ENCODE measurements at regions not wholly inside any gene's neighbourhood (a gene's known extent, or its start where the extent isn't known, plus 50 kb on each side); places are given as distances from the start of the nearest gene placed in this dataset.
"Not testable (repeated sequence)": the region's sequence is repeated elsewhere in the genome, so short reads cannot be mapped to it uniquely, and the experiment has no call there.

DNA sequence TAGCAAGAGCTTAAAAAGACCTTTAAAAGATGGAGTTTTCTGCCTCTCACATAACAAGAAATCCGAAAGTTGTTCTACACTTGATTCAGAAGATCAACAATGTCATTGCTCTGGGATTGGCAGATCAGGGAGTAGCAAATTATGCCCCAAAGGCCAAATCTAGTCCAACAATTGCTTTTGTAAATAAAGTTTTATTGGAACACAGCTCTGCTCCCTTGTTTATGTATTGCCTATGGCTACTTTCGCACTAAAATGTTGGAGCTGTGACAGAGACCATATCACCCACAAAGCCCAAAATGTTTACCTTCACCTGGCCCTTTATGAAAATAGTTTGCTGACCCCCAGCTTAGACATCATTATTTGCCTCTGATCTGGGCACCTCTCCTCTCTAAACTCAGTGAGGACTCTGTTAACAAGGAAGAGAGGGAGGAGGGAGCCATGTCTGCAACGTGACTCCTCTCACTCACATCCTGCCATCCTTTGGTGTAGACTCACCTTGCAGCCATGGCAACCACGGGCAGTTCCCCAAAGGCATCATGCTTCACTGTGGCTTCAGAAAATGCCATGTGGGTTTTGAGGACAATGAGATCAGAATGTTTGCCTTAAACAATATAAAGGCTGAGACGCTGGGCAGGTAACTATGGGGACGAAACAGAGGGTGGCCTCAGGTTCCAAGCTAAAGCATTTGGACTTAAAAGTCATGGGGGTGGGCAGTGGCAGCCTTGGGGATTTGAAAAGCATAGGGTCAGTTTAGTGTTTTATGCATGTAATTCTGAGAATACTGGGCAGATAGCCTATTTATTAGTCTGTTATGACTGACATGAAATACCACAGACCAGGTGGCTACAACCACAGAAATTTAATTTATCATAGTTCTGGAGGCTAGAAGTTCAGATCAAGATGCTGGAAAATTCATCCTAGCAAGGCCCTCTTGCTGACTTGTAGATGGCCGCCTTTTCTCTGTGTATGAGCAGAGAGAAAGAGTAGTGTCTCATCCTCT is 149.7 kb upstream of the TNFAIP3 start:
- DNase-seq, result peak; percentile 40 to 48

DNA sequence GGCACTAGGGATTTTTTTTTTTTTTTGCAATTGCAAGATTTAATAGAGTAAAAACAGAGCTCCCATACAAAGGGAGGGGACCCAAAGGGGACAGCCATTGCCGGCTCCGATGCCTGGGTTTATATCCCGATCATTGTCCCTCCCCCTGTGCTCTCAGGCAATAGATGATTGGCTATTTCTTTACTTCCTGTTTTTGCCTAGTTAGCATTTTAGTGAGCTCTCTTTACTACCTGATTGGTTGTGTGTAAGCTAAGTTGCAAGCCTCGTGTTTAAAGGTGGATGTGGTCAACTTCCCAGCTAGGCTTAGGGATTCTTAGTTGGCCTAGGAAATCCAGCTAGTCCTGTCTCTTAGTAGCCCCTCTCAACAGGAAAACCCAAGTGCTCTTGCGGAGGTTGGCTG is 148.2 kb upstream of the TNFAIP3 start:
- DNase-seq, result not testable (repeated sequence)

DNA sequence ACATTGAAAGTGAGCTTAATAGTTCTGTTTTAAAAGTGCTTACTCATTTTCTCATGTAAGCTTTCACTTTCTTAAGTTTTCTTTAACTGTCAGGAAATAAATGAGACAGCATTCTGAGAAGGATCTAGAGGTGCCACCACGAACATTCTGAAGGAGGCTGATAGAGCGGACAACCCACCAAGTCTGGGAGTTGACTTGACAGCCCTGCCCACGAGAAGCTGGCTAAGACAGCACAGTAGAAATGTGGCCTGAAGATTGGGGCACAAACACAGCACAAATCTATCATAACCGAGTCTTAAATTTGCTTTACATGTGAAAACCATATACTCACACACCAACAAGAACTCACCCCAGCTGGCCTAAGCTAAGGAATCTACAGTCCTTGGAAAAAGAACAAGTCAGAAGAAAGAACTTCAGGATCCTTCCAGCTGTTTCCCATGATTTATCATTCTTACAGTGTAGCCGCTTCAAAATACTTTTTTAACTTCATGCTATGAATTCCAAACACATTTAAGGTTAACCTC is 144.2 kb upstream of the TNFAIP3 start:
- no peak for DNase-seq

DNA sequence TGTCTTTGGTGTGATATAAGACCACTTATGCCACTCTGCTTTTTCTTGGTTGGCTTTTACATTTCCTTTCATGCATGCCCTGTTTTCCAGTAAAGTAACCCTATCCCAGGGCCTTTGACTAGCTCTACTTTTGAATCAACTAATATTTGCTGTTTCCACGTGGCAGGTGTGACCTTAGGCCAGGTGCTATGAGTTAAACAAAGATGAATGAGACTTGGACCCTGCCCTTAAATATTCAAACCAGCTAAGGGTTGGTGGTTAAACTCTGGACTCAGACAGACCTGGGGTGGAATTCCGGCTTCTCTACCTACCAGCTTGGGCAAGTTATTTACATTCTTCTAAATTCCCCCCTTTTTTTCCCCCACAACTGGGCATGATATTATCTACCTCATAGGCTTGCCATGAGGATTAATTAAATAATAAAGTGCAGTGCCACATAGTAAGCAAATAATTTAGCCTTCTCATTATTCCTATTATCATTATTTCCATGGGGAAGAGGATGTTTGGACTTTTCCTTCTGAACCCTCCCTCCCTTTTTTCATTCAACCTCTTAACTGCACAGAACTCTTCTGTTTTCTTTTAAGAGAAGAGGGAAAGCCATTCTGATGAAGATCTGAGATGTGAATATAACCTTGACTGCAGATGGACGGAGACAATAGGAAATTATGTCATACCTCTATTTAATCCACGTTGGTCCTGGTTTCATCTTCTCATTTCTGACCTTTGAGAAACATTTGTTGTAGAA is 143.6 kb upstream of the TNFAIP3 start:
- no peak for DNase-seq

DNA sequence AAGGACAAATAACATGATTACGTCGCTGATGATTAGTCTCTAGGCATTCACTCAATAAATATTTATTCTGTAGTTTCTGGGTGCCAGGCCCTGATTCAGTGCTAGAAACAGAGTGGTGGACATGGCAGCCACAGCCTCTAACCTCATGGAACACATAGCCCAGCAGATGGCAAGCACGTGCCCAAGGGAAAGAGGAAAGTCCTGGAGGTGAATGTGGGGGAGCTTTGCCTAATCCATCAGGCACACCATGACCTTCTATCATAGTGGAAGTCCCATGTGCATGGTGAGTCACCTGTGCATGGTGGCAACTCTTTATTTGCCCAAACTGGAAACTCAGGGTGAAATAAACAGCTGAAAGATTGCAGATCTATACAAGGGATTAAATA is 143.0 kb upstream of the TNFAIP3 start:
- DNase-seq, result no peak

DNA sequence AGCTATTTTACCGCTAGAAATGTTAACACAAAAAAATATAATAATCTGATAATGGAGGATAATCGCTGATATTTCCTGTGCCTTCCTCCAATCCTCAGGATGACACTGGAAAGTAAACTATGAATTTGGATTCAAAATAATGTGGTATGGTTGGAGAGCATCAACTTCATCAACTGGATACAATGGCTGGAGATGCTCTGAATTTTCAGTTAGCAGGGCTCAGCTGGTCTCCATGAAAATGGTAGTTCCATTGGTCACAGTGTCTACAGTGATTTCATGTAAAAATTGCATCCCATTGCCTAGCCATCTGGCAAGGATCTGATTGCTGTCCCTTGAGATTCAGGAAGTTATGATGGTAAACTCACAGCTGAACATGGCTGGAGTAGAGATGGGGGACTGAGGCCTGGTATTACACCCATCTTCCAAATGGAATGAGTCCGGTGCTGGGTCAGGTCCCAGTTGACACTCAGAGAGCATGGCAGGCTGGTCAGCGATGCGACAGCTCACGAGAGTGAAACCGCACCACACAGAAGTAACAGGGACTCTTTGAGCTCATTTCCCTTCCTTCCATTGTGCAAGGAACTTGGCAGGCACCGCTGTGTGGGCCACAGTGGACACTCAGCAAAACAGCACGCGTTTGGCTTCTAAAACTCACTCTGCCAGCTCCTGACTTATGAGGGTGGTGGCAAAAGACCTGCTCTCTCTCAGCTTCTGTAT is 142.4 kb upstream of the TNFAIP3 start:
- no peak for DNase-seq

DNA sequence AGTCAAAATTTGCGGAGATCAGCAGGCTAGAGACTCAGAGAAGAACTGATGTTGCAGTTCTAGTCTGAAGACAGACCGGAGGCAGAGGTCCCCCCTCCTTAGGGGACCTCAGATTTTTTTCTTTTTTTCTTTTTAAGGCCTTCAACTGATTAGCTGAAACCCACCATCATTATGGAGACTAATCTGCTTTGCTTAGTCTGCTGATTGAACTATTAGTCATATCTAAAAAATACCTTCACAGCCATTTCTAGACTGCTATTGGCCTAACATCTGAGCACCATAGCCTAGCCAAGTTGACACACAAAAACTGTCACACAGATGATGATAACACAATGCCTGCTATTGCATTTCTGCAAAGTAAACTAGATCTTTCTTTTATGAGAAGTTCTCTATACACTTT is 141.1 kb upstream of the TNFAIP3 start:
- no peak for DNase-seq

DNA sequence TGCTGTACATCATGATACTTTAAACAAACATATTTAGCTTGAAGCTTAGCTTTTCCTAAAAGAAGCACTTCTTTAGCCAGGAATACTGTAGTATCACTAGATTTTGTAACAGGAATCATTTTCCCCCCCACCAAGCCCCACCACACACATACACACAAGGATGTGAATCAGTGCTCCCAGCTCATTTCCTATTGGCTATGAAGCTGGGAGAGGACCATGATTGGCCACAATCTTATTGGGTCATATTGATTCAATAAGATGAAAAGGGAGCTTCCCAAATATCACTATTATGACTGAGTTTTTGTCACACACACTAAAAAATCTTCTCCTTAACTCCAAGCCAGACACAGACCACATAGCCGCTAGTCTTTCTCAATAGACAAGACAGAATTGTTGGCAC is 140.5 kb upstream of the TNFAIP3 start:
- no peak for DNase-seq

DNA sequence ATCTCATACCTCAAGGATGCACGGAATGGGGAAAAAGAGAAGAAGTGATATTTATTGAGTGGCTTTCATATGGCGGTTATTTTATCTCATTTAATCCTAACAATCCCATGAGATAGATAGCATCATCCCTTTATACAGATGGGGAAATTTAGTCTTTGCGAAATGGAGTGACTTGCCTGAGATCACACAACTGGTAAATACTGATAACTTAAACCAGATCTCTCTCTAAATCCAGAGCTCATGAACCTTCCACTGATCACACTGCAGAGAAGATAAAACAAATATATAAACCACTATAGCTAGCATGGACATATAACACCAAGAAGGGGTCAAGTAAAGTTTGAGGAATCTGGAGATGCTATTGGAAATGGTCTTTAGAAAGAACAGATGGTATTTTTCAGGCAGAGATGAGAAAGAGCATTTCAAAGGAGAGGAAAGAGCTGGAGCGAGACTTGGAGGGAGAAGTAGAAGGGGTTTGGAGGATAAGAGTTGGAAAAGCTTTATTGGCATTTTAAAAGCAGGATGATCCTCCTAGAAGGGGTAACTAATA is 139.8 kb upstream of the TNFAIP3 start:
- no peak for DNase-seq

DNA sequence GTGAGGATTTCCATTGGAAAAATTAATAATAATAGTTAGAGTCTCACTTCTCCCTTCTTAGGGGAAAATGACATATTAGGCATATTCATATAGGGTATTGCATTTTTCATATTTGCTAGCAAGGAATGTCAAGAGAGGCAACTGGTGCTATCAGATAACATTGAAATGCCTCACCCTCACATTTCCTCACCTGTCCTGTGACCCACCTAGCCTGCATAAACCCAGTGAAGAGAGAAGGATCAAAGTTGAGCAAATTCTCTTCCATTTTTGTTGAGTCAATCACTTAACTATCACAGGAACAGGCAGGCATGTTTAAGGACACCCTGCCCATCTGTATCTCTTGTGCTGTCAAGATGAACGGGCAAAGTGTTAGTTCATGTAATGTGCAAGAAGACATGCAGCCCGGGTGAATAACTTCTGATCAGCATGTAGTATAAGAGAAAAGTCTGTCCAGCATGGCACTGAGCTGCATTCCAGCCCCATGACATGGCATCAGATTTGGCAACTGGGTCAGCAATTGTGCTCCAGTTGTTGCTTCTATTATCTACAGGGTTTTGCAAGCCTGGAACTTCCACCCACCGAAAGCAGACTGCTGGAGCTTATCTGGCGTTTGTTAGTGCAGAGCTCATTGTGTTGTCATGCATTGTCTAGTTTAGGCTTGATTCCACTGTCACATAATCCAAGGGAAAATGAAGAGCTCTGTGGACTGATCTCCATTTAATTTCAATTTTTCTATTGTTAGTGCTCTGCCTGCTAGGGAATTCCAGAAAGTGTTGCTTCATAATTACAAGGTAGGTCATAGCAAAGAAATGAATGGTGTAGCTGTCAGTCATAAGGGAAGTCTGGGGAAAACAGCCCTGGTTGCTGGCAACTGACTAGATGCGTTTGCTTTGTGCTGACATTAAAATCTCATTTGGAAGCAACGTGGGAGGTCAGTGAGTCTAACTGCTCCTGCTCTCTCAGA is 138.4 kb upstream of the TNFAIP3 start:
- DNase-seq, result no peak

DNA sequence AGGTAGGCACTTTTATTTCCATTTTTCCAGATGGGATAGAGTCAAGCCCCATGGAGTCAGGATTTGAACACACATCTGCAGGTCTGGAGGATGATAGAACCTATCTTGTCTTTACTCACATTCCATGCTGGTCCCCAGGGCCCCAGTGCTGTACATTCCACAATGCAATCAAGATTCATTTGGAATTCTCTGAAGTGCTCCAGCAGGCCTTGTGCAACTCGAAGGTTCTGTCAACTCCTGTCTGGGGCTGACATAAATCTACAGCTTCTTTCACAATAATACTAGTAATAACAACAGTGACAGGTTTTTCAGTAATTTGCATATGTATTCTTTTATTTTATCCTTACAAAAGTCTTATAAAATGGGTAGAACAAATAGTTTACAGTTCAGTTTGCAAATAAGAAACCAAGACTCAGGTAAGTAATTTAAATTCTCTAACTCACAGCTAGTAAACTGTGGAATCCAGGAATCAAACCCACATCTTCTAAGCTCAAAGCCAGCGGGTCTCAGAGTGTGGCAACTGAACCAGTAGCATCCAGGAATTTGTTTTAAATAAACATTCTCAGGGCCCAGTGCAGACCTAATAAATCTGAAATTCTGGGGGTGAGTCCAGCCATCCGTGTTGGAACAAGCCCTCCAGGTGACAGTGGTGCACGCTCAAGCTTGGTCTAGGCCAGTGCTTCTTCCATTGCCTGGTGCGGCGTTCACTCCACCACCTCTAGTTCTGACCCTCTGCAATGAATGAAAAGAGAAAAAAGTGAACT is 137.0 kb upstream of the TNFAIP3 start:
- DNase-seq, result no peak

DNA sequence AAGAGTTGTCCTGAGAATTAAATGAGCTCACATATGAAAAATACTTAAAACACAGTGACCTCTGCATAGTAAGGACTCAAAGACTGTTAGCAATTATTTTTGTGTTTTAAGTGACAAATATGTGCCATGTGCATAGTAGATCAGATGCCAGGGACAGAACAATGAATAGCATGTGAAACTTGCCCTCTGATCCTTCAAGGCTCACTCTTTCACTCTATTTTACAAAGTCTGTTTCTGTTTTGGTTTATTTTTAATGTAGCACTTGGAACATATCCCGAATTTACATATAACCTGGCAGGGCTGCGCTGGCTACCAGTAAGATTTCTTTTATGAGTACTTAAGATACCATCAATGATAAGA is 135.5 kb upstream of the TNFAIP3 start:
- DNase-seq, result no peak

DNA sequence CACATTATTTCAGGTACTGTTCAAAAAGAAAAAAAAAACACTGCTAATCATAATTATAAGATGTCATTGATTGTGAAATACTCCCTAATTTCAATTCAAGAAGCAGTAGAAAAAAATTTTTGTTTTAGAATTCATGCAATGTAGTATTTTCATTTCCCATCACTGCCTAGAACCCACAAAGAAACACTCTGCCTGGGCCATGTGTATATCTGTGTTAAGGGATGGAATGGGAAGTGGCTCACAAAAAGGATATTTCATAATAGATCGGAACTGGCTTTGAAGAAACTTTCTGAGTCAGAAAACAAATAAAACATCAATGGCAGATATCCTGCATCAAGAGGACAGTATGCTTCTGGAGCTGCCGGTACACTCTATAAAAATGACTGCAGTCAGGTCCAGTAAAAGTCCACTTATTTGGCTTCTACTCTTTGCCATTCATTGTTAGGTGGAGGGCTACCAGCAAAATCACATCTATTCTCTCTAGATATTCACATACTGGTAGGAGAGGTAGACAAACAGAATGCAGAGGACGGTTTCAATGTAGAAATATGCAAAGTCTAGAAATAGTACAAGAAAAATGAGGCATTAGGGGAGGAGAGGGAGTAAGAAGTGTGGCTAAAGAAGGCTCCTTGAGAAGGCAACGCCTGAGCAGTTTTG is 135.0 kb upstream of the TNFAIP3 start:
- no peak for DNase-seq

DNA sequence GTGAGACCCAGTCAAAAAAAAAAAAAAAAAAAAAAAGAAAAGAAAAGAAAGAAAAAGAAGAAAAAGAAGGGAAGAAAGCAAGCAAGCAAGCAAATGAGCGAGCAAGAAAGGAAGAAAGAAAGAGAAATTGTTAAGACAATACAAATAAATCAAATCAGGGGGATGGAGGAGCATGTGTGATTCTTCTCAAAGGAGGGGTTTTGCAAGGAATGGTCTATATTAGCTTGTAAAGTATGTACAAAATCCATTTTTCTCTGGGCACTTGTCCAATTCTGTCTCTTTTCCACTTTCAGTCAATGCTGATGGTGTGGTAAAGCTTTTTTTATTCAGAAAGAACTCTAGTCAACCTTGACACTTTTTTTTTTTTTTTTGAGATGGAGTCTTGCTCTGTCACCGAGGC is 133.7 kb upstream of the TNFAIP3 start:
- no peak for DNase-seq

DNA sequence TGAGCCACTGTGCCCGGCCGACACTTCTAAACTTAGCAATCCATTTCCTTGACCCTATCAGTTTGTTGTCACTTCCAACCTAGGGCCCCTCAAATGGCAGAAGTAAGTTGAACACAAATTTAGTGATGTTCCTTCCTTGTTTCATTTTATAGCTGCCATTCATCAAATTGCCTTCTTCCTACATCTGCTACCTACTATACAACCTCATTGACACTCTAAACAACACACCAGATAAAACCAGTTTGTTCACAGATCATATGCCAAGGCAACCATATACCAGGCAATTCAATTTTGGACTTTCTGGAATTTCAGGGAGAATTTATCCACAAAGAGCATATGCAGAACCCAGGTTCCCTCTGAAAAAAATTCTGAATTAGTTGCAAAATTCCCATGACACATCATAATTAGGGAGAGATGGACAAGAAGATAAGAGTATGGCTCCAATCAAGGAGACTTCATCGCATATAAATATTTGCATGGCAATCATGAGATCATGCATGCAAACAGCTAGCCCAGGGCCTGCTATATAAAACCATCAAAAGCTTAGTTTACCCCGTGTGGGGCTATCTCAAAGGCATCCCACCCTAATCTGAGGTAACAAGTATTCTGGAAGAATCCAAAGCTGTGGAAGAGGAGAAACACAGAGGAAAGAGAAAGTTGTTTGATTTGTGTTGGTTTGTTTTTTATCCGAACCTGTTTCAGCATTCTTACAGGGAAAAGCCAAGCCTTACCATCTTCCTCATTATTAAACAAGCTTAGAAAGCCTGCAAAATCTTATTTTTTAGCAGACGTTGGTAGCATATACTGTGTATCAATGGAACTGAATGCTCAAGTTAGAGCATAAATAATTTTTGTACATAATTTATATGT is 132.8 kb upstream of the TNFAIP3 start:
- DNase-seq, result no peak

DNA sequence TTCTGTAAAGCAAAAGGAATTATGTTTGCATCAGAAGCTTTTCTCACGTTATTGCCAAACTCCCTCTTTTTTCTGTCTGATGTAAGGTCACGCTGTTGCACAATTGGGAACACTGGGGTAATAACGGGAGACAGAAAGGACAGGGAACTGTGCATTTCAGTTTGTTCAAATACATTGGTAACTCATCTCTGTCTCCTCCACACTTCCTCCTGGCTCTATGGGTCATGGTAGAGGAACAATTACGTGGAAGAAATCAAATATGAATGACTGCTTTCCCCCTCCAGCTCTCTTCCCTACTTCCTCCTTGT is 132.2 kb upstream of the TNFAIP3 start:
- no peak for DNase-seq

DNA sequence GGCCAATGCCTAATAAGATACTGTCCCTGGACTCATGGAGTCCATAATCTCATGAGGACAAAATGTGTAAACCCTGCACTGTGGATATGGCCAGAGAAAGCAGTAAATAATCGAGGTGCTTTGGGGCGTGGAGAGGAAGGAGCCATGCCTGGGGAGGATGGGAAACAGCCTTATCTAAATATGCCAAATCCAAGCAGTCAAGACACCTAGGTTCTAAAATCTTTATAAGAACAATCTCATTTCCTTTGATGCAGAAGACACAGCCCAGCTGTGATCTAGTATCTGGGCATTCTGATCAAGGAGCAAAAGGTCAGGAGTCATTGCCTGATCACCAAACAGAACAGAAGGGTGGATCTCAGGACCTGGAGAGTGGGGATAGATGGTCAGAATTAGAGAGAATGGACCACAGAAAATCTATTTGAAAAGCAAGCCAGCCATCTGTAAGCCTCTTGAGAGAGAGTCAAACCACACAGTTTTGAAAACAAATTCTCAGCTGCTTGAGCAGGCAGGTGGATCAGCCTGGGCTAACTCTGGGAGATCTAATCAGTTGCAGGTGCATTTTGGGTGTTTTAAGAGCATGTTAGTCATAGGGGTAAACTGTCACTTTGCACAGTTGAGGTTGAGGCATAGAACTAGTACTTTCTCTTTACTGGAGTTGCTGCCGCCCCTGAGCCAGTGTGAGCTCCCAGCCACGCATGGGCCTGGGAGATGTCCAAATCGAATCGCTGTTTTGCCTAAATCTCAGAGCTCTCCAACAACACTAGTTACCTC is 130.8 kb upstream of the TNFAIP3 start:
- DNase-seq, result no peak

DNA sequence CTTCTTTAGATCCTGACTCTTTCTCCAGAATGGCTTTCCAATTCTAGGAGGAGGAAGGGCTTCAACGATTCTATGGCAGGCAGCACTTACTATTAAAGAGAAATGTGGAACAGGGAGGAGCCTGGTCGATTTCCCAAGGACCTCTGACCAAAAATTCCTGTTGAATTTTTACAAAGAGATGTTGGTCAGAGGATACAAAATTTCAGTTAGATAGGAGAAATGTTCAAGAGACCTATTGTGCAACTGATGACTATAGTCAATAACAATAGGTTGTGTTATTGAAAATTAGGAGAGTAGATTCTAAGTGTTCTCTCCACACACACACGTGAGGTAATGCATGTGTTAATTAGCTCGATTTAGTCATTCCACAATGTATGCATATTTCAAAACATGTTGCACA is 130.1 kb upstream of the TNFAIP3 start:
- DNase-seq, result no peak
